GM23338 (cell line): ENCODE measurements at regions not wholly inside any gene's neighbourhood (a gene's known extent, or its start where the extent isn't known, plus 50 kb on each side); places are given as distances from the start of the nearest gene placed in this dataset.

ENCODE experiments used
- ATAC-seq: fragments of 200-7000 bp; cut with Tn5 transposase; 3 replicates; pipeline ENCODE4 v1.9.1; 2020
- DNase-seq: peaks from one replicate; pipeline ENCODE4 v3.0.0-alpha.2; 2015; ENCODE audit warnings: low spot score
- H2AFZ ChIP-seq: fragments of 200-600 bp; sonication (generic); 2 replicates; pipeline ENCODE4 v1.8.0; 2016; ENCODE audit warnings: antibody characterized with exemption, mild to moderate bottlenecking, moderate library complexity
- H3F3A ChIP-seq: fragments of 200-600 bp; sonication (generic); replicated peaks from 2 replicates; pipeline ENCODE4 v1.8.0; 2017; ENCODE audit warnings: antibody characterized with exemption, mixed run types, low read depth
- H3K27ac ChIP-seq: fragments of 200-600 bp; sonication (generic); 2 replicates; pipeline ENCODE4 v1.6.1; 2016; ENCODE audit warnings: low read depth
- H3K27me3 ChIP-seq: fragments of 200-600 bp; sonication (generic); 2 replicates; pipeline ENCODE4 v1.8.0; 2016; ENCODE audit warnings: mild to moderate bottlenecking, mixed run types, moderate library complexity; ENCODE audit not compliant: insufficient read depth
- H3K36me3 ChIP-seq: fragments of 200-600 bp; sonication (generic); 2 replicates; pipeline ENCODE4 v1.8.0; 2016; ENCODE audit warnings: mild to moderate bottlenecking; ENCODE audit not compliant: insufficient read depth
- H3K4me1 ChIP-seq: fragments of 200-600 bp; sonication (generic); 2 replicates; pipeline ENCODE4 v1.8.0; 2016; ENCODE audit warnings: mild to moderate bottlenecking, moderate library complexity; ENCODE audit not compliant: insufficient read depth
- H3K4me2 ChIP-seq: fragments of 200-600 bp; sonication (generic); 2 replicates; pipeline ENCODE4 v1.7.1; 2017; ENCODE audit warnings: mixed run types
- H3K4me3 ChIP-seq: fragments of 200-600 bp; sonication (generic); 2 replicates; pipeline ENCODE4 v1.6.1; 2016; ENCODE audit warnings: mixed run types
- H3K79me2 ChIP-seq: fragments of 200-600 bp; sonication (generic); replicated peaks from 2 replicates; pipeline ENCODE4 v1.8.0; 2017; ENCODE audit warnings: mild to moderate bottlenecking; ENCODE audit not compliant: insufficient read depth
- H3K9me2 ChIP-seq: fragments of 200-600 bp; sonication (generic); 2 replicates; pipeline ENCODE4 v1.8.0; 2017; ENCODE audit not compliant: insufficient read depth
- H4K20me1 ChIP-seq: fragments of 200-600 bp; sonication (generic); replicated peaks from 2 replicates; pipeline ENCODE4 v1.8.0; 2017; ENCODE audit warnings: mild to moderate bottlenecking; ENCODE audit not compliant: insufficient read depth
- H3K27ac Mint-ChIP-seq: 2 replicates; pipeline ENCODE4 v1.8.0; 2020; ENCODE audit warnings: inconsistent platforms, mild to moderate bottlenecking, moderate library complexity, mixed read lengths
- H3K27me3 Mint-ChIP-seq: 3 replicates; pipeline ENCODE4 v1.8.0; 2022; ENCODE audit warnings: low read depth, mild to moderate bottlenecking, moderate library complexity, mixed read lengths, inconsistent platforms; ENCODE audit not compliant: insufficient read depth, poor library complexity
- H3K36me3 Mint-ChIP-seq: 3 replicates; pipeline ENCODE4 v1.8.0; 2021; ENCODE audit warnings: low read depth, mild to moderate bottlenecking, inconsistent platforms, moderate library complexity, mixed read lengths
- H3K4me1 Mint-ChIP-seq: 3 replicates; pipeline ENCODE4 v1.8.0; 2020; ENCODE audit warnings: mild to moderate bottlenecking, inconsistent platforms, mixed read lengths
- H3K4me3 Mint-ChIP-seq: 3 replicates; pipeline ENCODE4 v1.8.0; 2021; ENCODE audit warnings: moderate library complexity, mild to moderate bottlenecking, inconsistent platforms, mixed read lengths
- H3K9me3 Mint-ChIP-seq: 3 replicates; pipeline ENCODE4 v1.8.0; 2020; ENCODE audit warnings: moderate library complexity, mild to moderate bottlenecking, inconsistent platforms, mixed read lengths
- CREB1 ChIP-seq: fragments of 250-450 bp; sonication (Bioruptor Pico); IDR thresholded peaks from 2 replicates; pipeline ENCODE4 v1.5.0; 2020; ENCODE audit warnings: low read depth, mild to moderate bottlenecking, moderate library complexity
- EZH2 ChIP-seq: fragments of 200-600 bp; sonication (generic); IDR thresholded peaks from one replicate; pipeline ENCODE4 v1.8.0; 2017; ENCODE audit warnings: antibody characterized with exemption, mild to moderate bottlenecking, low read depth; ENCODE audit not compliant: unreplicated experiment
- NANOG ChIP-seq: IDR thresholded peaks from 2 replicates; pipeline ENCODE4 v1.6.1; 2016; ENCODE audit warnings: antibody characterized with exemption, borderline replicate concordance
- REST ChIP-seq: IDR thresholded peaks from one replicate; pipeline ENCODE4 v1.6.1; 2018; ENCODE audit warnings: antibody characterized with exemption; ENCODE audit not compliant: unreplicated experiment
- TF ChIP-seq, protein P1 (sequence below): fragments of 250-450 bp; sonication (Bioruptor Pico); IDR thresholded peaks from 2 replicates; pipeline ENCODE4 v1.5.0; 2020; ENCODE audit warnings: mild to moderate bottlenecking, moderate library complexity
- TF ChIP-seq, protein P2 (sequence below): IDR thresholded peaks from 2 replicates; pipeline ENCODE4 v1.6.1; 2016; ENCODE audit warnings: antibody characterized with exemption

DNA sequence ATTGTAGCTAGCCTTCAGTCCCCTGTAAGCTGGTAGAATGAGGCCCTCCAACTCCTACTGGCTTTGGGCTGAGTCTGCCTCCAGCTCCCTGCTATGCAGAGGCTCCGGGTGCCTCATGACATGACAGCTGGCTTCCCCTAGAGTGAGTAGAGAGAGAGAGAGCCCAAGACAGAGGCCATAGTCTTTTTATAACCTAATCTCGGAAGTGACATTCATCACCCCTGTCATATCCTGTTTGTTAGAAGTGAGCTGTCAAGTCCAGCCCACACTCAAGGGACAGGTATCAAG lies 53.9 kb upstream of the CTBP2 start (continued):
- TF ChIP-seq, protein P1, sequence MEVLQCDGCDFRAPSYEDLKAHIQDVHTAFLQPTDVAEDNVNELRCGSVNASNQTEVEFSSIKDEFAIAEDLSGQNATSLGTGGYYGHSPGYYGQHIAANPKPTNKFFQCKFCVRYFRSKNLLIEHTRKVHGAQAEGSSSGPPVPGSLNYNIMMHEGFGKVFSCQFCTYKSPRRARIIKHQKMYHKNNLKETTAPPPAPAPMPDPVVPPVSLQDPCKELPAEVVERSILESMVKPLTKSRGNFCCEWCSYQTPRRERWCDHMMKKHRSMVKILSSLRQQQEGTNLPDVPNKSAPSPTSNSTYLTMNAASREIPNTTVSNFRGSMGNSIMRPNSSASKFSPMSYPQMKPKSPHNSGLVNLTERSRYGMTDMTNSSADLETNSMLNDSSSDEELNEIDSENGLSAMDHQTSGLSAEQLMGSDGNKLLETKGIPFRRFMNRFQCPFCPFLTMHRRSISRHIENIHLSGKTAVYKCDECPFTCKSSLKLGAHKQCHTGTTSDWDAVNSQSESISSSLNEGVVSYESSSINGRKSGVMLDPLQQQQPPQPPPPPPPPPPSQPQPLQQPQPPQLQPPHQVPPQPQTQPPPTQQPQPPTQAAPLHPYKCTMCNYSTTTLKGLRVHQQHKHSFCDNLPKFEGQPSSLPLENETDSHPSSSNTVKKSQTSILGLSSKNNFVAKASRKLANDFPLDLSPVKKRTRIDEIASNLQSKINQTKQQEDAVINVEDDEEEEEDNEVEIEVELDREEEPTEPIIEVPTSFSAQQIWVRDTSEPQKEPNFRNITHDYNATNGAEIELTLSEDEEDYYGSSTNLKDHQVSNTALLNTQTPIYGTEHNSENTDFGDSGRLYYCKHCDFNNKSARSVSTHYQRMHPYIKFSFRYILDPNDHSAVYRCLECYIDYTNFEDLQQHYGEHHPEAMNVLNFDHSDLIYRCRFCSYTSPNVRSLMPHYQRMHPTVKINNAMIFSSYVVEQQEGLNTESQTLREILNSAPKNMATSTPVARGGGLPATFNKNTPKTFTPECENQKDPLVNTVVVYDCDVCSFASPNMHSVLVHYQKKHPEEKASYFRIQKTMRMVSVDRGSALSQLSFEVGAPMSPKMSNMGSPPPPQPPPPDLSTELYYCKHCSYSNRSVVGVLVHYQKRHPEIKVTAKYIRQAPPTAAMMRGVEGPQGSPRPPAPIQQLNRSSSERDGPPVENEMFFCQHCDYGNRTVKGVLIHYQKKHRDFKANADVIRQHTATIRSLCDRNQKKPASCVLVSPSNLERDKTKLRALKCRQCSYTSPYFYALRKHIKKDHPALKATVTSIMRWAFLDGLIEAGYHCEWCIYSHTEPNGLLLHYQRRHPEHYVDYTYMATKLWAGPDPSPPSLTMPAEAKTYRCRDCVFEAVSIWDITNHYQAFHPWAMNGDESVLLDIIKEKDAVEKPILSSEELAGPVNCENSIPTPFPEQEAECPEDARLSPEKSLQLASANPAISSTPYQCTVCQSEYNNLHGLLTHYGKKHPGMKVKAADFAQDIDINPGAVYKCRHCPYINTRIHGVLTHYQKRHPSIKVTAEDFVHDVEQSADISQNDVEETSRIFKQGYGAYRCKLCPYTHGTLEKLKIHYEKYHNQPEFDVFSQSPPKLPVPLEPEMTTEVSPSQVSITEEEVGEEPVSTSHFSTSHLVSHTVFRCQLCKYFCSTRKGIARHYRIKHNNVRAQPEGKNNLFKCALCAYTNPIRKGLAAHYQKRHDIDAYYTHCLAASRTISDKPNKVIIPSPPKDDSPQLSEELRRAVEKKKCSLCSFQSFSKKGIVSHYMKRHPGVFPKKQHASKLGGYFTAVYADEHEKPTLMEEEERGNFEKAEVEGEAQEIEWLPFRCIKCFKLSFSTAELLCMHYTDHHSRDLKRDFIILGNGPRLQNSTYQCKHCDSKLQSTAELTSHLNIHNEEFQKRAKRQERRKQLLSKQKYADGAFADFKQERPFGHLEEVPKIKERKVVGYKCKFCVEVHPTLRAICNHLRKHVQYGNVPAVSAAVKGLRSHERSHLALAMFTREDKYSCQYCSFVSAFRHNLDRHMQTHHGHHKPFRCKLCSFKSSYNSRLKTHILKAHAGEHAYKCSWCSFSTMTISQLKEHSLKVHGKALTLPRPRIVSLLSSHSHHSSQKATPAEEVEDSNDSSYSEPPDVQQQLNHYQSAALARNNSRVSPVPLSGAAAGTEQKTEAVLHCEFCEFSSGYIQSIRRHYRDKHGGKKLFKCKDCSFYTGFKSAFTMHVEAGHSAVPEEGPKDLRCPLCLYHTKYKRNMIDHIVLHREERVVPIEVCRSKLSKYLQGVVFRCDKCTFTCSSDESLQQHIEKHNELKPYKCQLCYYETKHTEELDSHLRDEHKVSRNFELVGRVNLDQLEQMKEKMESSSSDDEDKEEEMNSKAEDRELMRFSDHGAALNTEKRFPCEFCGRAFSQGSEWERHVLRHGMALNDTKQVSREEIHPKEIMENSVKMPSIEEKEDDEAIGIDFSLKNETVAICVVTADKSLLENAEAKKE (CRISPR knock-in tag), result no peak
- TF ChIP-seq, protein P2, sequence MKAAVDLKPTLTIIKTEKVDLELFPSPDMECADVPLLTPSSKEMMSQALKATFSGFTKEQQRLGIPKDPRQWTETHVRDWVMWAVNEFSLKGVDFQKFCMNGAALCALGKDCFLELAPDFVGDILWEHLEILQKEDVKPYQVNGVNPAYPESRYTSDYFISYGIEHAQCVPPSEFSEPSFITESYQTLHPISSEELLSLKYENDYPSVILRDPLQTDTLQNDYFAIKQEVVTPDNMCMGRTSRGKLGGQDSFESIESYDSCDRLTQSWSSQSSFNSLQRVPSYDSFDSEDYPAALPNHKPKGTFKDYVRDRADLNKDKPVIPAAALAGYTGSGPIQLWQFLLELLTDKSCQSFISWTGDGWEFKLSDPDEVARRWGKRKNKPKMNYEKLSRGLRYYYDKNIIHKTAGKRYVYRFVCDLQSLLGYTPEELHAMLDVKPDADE, result no peak
- TF ChIP-seq NANOG, result no peak
- no peak for TF ChIP-seq EZH2

- H4K20me1 ChIP-seq, result no peaks in the 10 kb centered on the region
- DNase-seq (no peak), ATAC-seq (no peak)
- no peak overlapping the region for H2AFZ ChIP-seq
- Mint-ChIP-seq H3K4me3 (no peak overlapping the region), H3K4me1 (peaks cover 5% of the 10 kb centered on the region), H3K27me3 (peaks cover 6% of the 10 kb centered on the region), H3K27ac (no peak overlapping the region), H3K9me3 (no peaks in the 10 kb centered on the region; the same call in 2 of the 3 replicates), H3K36me3 (no peaks in the 10 kb centered on the region)
- no peaks in the 10 kb centered on the region for H3K27me3 ChIP-seq
- no peaks in the 10 kb centered on the region; the same call in 1 of the 2 replicates for H3K4me1 ChIP-seq
- H3K79me2 ChIP-seq, result no peaks in the 10 kb centered on the region
- H3K9me2 ChIP-seq, result 0 out of 2 replicates have a peak, but pooled peaks cover 8% of the 10 kb centered on the region
- no peak overlapping the region for H3K4me3 ChIP-seq
- no peak overlapping the region for H3K27ac ChIP-seq
- no peaks in the 10 kb centered on the region for H3F3A ChIP-seq
- H3K4me2 ChIP-seq, result no peak overlapping the region
- no peaks in the 10 kb centered on the region for H3K36me3 ChIP-seq
- TF ChIP-seq REST (no peak), NANOG (no peak), CREB1 (CRISPR knock-in tag) (no peak)
Observed at GRCh38 chr10:125213541-125214282, 53.3 kb upstream of the CTBP2 start.
